RWPE1 (cell line): ENCODE measurements at regions not wholly inside any gene's neighbourhood (a gene's known extent, or its start where the extent isn't known, plus 50 kb on each side); places are given as distances from the start of the nearest gene placed in this dataset.
"Not testable (repeated sequence)": the region's sequence is repeated elsewhere in the genome, so short reads cannot be mapped to it uniquely, and the experiment has no call there.

ENCODE experiments used
- CTCF ChIA-PET: fragments of 350-600 bp; sonication (Branson Sonifier 250); formaldehyde crosslinking; extraction: SDS; loops from one replicate; lab custom pipeline; 2021; lab: Yijun Ruan, JAX
- POLR2A ChIA-PET: fragments of 400-600 bp; formaldehyde crosslinking; extraction: SDS; loops from one replicate; lab custom pipeline; 2020; ENCODE audit warnings: antibody characterized with exemption; ENCODE audit not compliant: low non-redundant PET; lab: Yijun Ruan, JAX
- DNase-seq: peaks from one replicate; pipeline ENCODE4 v3.0.0; 2012; ENCODE audit warnings: low spot score
- H3K27ac ChIP-seq: fragments of 450-650 bp; 2 replicates; pipeline ENCODE4 v1.5.1; 2017
- CTCF ChIP-seq: fragments of 450-650 bp; conservative IDR thresholded peaks from 2 replicates; pipeline ENCODE4 v1.5.1; 2017; ENCODE audit warnings: low read depth, mild to moderate bottlenecking

- ChIA-PET POLR2A (no interaction called here), CTCF (no interaction called here)
- no peak for TF ChIP-seq CTCF
- H3K27ac ChIP-seq = no peak overlapping the region
- no peak for DNase-seq
Measured at GRCh38 chr14:27845241-27845850, 921.2 kb upstream of the FOXG1 start.

GRCh38 chr14:27845902-27846301 lies 920.7 kb upstream of the FOXG1 start:
- POLR2A ChIA-PET = no interaction called here

GRCh38 chr14:27847480-27847879 lies 919.1 kb upstream of the FOXG1 start:
- DNase-seq, H3K27ac ChIP-seq, CTCF ChIA-PET, POLR2A ChIA-PET: not testable (repeated sequence)

More at GRCh38 chr14:27845902-27846301, 920.7 kb upstream of the FOXG1 start:
- no peak for TF ChIP-seq CTCF
- no peak for DNase-seq
- H3K27ac ChIP-seq = no peak overlapping the region
- CTCF ChIA-PET = no interaction called here

- CTCF ChIA-PET, H3K27ac ChIP-seq, DNase-seq, POLR2A ChIA-PET: not testable (repeated sequence)
Measured at GRCh38 chr14:27849193-27849592, 917.4 kb upstream of the FOXG1 start.

GRCh38 chr14:27862684-27863083 lies 903.9 kb upstream of the FOXG1 start:
- no peak for DNase-seq
- no peak overlapping the region for H3K27ac ChIP-seq
- no peak for TF ChIP-seq CTCF
- CTCF ChIA-PET = interaction anchor here (0.7 kb wide), 1 partner anchor 279 kb away, joined by 3 read pairs; no protein-coding TSS in a partner anchor
- POLR2A ChIA-PET = no interaction called here

- H3K27ac ChIP-seq = no peak overlapping the region
- ChIA-PET POLR2A (no interaction called here), CTCF (interaction anchor here (0.7 kb wide), 1 partner anchor 279 kb away, joined by 3 read pairs; no protein-coding TSS in a partner anchor)
- no peak for DNase-seq
- TF ChIP-seq CTCF = no peak
Measured at GRCh38 chr14:27863166-27863565, 903.4 kb upstream of the FOXG1 start.

GRCh38 chr14:27881063-27881462 lies 885.5 kb upstream of the FOXG1 start:
- DNase-seq = no peak
- ChIA-PET CTCF (no interaction called here), POLR2A (no interaction called here)
- no peak for TF ChIP-seq CTCF
- no peak overlapping the region for H3K27ac ChIP-seq

GRCh38 chr14:27881646-27882045 lies 884.9 kb upstream of the FOXG1 start:
- DNase-seq = no peak
- CTCF ChIA-PET = no interaction called here
- POLR2A ChIA-PET = no interaction called here
- H3K27ac ChIP-seq = no peak overlapping the region
- no peak for TF ChIP-seq CTCF
